Astrocyte (in vitro differentiated cells and primary cell): ENCODE measurements at regions not wholly inside any gene's neighbourhood (a gene's known extent, or its start where the extent isn't known, plus 50 kb on each side); places are given as distances from the start of the nearest gene placed in this dataset.

ENCODE experiments used
- DNase-seq: peaks from one replicate; pipeline ENCODE4 v3.0.0-alpha.2; 2010; ENCODE audit warnings: low read depth
- FAIRE-seq: peaks from 2 replicates; lab custom pipeline; 2011; peaks lifted over from hg19 to GRCh38; lab: Jason Lieb, UNC
- H2AFZ ChIP-seq: 2 replicates; pipeline ENCODE4 v1.6.0; 2012; ENCODE audit warnings: low read depth, low read length, inconsistent platforms
- H3K27ac ChIP-seq: 2 replicates; pipeline ENCODE4 v1.5.1; 2011; ENCODE audit warnings: low read depth, low read length, inconsistent platforms
- H3K27me3 ChIP-seq: 2 replicates; pipeline ENCODE4 v1.6.0; 2011; ENCODE audit warnings: low read length, inconsistent platforms; ENCODE audit not compliant: insufficient read depth
- H3K36me3 ChIP-seq: 2 replicates; pipeline ENCODE4 v1.5.1; 2011; ENCODE audit warnings: low read length, inconsistent platforms; ENCODE audit not compliant: insufficient read depth
- H3K4me1 ChIP-seq: 2 replicates; pipeline ENCODE4 v1.5.1; 2011; ENCODE audit warnings: low read length, inconsistent platforms; ENCODE audit not compliant: insufficient read depth
- H3K4me2 ChIP-seq: 2 replicates; pipeline ENCODE4 v1.6.0; 2012; ENCODE audit warnings: low read length, inconsistent platforms
- H3K4me3 ChIP-seq: 2 replicates; pipeline ENCODE4 v1.5.1; 2011; ENCODE audit warnings: low read depth, mild to moderate bottlenecking, low read length, inconsistent platforms; ENCODE audit not compliant: insufficient read depth
- H3K79me2 ChIP-seq: 2 replicates; pipeline ENCODE4 v1.6.0; 2012; ENCODE audit warnings: mild to moderate bottlenecking, low read length, inconsistent platforms; ENCODE audit not compliant: insufficient read depth
- H3K9ac ChIP-seq: 2 replicates; pipeline ENCODE4 v1.6.0; 2012; ENCODE audit warnings: mild to moderate bottlenecking, low read length, inconsistent platforms
- H3K9me3 ChIP-seq: 2 replicates; pipeline ENCODE4 v1.5.1; 2012; ENCODE audit warnings: low read depth, mild to moderate bottlenecking, low read length, inconsistent platforms; ENCODE audit not compliant: insufficient read depth
- H4K20me1 ChIP-seq: 2 replicates; pipeline ENCODE4 v1.6.0; 2012; ENCODE audit warnings: low read length, inconsistent platforms; ENCODE audit not compliant: insufficient read depth
- H3K27ac Mint-ChIP-seq: one replicate; pipeline ENCODE4 v1.8.0; 2021; ENCODE audit warnings: mild to moderate bottlenecking, mixed read lengths; ENCODE audit not compliant: unreplicated experiment
- H3K27me3 Mint-ChIP-seq: one replicate; pipeline ENCODE4 v1.8.0; 2021; ENCODE audit warnings: low read depth, mixed read lengths; ENCODE audit not compliant: unreplicated experiment
- H3K36me3 Mint-ChIP-seq: one replicate; pipeline ENCODE4 v1.8.0; 2021; ENCODE audit warnings: low read depth, mixed read lengths; ENCODE audit not compliant: unreplicated experiment
- H3K4me1 Mint-ChIP-seq: one replicate; pipeline ENCODE4 v1.8.0; 2021; ENCODE audit warnings: low read depth, mixed read lengths; ENCODE audit not compliant: unreplicated experiment
- H3K4me3 Mint-ChIP-seq: one replicate; pipeline ENCODE4 v1.8.0; 2021; ENCODE audit warnings: mild to moderate bottlenecking, moderate library complexity, mixed read lengths; ENCODE audit not compliant: unreplicated experiment
- H3K9me3 Mint-ChIP-seq: one replicate; pipeline ENCODE4 v1.8.0; 2021; ENCODE audit warnings: mild to moderate bottlenecking, mixed read lengths; ENCODE audit not compliant: unreplicated experiment
- EZH2 ChIP-seq: IDR thresholded peaks from 2 replicates; pipeline ENCODE4 v1.6.1; 2012; ENCODE audit warnings: mild to moderate bottlenecking, low read length, inconsistent platforms; ENCODE audit not compliant: insufficient read depth
- TF ChIP-seq, protein P1 (sequence below): IDR thresholded peaks from 2 replicates; pipeline ENCODE4 v1.5.1; 2011; ENCODE audit warnings: low read depth, mild to moderate bottlenecking, inconsistent platforms, low read length, moderate library complexity; ENCODE audit not compliant: insufficient read depth

DNA sequence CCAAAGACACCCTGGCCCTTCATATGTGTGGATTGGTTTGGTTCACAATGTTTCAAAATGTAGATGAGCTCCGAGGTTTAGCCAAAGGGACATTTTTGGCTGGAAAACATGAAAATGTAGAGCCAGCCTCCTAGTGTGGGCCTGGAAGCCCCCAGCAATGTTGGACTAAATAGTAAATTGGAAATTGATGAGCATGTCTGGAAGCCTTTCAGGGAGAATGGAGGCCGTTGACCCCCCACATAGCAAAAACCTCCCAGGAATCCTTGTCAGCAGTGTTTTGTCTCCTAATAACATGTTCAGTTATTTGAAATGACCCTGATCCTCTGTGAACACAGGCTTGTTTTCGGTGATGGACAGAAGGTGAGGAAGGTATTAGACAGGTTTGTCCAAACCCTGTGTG is 65.1 kb upstream of the TBX3 start:
- H3K4me1 Mint-ChIP-seq, result no peaks in the 10 kb centered on the region
- Histone ChIP-seq H3K79me2 (no peaks in the 10 kb centered on the region), H3K36me3 (no peaks in the 10 kb centered on the region), H3K27ac (no peak overlapping the region), H3K4me1 (no peaks in the 10 kb centered on the region), H3K9me3 (no peaks in the 10 kb centered on the region), H2AFZ (no peak overlapping the region), H3K4me2 (no peak overlapping the region), H3K9ac (no peak overlapping the region), H3K27me3 (no peaks in the 10 kb centered on the region), H3K4me3 (no peak overlapping the region), H4K20me1 (no peaks in the 10 kb centered on the region)
- H3K27me3 Mint-ChIP-seq, result peaks cover 65% of the 10 kb centered on the region
- no peak for DNase-seq
- no peaks in the 10 kb centered on the region for H3K36me3 Mint-ChIP-seq
- no peak for TF ChIP-seq EZH2
- TF ChIP-seq, protein P1, sequence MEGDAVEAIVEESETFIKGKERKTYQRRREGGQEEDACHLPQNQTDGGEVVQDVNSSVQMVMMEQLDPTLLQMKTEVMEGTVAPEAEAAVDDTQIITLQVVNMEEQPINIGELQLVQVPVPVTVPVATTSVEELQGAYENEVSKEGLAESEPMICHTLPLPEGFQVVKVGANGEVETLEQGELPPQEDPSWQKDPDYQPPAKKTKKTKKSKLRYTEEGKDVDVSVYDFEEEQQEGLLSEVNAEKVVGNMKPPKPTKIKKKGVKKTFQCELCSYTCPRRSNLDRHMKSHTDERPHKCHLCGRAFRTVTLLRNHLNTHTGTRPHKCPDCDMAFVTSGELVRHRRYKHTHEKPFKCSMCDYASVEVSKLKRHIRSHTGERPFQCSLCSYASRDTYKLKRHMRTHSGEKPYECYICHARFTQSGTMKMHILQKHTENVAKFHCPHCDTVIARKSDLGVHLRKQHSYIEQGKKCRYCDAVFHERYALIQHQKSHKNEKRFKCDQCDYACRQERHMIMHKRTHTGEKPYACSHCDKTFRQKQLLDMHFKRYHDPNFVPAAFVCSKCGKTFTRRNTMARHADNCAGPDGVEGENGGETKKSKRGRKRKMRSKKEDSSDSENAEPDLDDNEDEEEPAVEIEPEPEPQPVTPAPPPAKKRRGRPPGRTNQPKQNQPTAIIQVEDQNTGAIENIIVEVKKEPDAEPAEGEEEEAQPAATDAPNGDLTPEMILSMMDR, result no peak
- H3K9me3 Mint-ChIP-seq, result peaks cover 3% of the 10 kb centered on the region
- H3K4me3 Mint-ChIP-seq, result no peak overlapping the region
- FAIRE-seq, result no peak
- H3K27ac Mint-ChIP-seq, result no peak overlapping the region

DNA sequence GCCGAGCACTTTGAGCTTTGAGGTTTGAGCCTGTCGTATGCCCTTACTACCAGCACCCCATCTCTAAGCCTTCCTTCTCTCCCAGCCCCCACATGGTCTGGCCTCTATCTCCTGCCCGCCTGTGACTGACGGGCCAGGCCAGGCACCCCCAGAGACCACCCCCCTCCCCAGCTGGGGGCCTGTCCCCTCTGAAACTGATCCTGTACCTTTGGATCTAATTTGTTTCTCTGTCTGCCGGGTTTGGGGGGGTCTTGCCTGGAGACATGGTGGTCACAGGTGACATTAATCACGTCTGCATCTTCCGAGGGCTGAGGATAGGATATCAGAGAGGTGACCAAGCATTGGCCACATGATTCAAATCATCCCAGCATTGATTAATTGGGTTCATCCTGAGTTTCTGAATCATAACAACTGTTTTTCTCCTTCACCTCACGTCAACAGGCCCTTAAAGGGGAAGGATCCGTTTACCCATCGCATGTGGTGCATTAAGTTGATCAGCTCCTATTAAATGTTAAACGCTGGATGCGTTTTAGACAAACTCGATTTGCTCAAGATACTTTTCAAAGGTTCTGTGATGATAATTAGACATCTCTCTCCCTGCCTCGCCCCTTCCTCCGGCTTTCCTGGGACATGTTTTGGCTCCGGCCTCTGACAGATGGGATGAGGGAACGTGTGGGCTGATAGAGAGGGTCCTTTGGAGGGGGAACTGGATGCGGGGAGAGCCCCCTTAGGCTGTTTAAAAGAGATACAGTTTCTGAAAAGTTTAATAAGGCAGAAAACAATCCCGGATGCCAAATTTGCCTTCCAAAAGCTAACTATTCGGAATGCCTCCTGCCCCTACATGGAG is 63.3 kb upstream of the TBX3 start:
- no peak for FAIRE-seq
- Histone ChIP-seq H3K4me3 (no peak overlapping the region), H2AFZ (no peak overlapping the region), H3K27ac (no peak overlapping the region), H3K9ac (no peak overlapping the region), H4K20me1 (no peaks in the 10 kb centered on the region), H3K4me1 (no peaks in the 10 kb centered on the region), H3K79me2 (no peaks in the 10 kb centered on the region), H3K27me3 (no peaks in the 10 kb centered on the region), H3K9me3 (no peaks in the 10 kb centered on the region), H3K4me2 (no peak overlapping the region), H3K36me3 (no peaks in the 10 kb centered on the region)
- no peak for DNase-seq
- Mint-ChIP-seq H3K36me3 (no peaks in the 10 kb centered on the region), H3K4me3 (no peak overlapping the region), H3K9me3 (peaks cover 3% of the 10 kb centered on the region), H3K27ac (no peak overlapping the region), H3K4me1 (no peaks in the 10 kb centered on the region), H3K27me3 (peaks cover 52% of the 10 kb centered on the region)
- TF ChIP-seq, protein P1, result no peak
- no peak for TF ChIP-seq EZH2
